NCI-H748 (cell line): ENCODE measurements at regions not wholly inside any gene's neighbourhood (a gene's known extent, or its start where the extent isn't known, plus 50 kb on each side); places are given as distances from the start of the nearest gene placed in this dataset.
"Not testable (repeated sequence)": the region's sequence is repeated elsewhere in the genome, so short reads cannot be mapped to it uniquely, and the experiment has no call there.

ENCODE experiments used
- DNase-seq: peaks from one replicate; lab custom pipeline; 2025; ENCODE audit not compliant: unreplicated experiment; lab: John Stamatoyannopoulos, UW

DNA sequence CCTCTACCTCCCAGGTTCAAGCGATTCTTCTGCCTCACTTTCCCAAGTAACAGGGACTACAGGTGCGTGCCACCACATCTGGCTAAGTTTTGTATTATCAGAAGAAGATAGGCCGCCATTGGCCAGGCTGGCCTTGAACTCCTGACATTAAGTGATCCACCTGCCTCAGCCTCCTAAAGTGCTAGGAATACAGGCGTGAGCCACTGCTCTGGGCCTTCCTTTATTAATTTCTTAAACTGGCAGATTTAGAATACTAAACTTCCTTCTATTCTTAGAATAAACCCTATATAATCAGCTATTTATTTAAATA, 86.6 kb downstream of the HFE start:
- DNase-seq = no peak

DNA sequence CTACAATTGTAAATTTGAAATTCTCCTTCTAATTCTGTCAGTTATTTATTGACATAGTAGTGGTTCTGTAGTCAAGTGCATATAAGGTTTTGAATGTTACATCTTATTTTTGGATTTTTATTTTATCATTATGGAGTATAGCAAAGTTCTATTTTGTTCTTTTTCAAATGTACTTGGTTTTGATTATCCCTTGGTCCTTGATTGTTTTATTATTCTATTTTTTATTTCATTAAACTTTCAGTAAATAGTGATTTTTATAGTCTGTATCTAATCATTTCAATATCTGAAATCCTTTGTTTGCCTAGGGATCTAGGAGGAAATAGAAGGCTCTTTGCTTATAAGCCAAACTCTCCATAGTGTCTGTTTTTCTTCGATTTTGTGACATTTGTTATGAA, 87.8 kb downstream of the HFE start:
- no peak for DNase-seq

DNA sequence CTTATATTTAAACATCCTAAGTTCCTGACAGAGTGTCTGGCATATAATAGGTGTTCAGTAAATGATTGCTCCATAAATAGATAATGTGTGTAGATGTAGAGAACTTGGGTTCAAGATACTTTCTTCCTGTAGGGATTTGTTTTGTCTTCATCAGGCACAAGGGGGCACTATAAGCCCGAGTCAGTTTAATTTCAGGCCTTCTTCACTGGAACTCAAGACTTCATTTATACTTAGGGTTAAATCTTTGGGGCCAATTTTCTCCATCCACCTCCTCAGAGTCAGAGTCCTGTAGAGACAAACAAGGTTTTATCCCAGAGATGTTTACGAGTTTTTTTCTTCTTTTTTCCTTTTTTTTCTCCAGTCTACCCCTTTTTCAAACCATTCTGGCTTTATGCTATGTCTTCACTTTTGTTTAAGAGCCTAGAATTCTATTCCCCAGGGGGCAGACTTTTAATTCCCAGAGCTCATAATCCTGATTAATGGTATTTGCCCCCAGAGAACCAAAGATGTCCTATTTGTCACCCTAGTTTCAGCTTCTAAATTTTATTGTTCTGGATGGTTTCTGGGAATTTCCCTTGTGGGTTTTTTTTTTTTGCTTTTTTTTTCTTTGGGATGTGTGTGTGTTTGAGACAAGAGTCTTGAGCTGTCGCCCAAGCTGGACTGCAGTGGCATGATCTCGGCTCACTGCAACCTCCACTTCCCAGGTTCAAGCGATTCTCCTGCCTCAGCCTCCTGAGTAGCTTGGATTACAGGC, 88.4 kb downstream of the HFE start:
- DNase-seq = peak; percentile 72

DNA sequence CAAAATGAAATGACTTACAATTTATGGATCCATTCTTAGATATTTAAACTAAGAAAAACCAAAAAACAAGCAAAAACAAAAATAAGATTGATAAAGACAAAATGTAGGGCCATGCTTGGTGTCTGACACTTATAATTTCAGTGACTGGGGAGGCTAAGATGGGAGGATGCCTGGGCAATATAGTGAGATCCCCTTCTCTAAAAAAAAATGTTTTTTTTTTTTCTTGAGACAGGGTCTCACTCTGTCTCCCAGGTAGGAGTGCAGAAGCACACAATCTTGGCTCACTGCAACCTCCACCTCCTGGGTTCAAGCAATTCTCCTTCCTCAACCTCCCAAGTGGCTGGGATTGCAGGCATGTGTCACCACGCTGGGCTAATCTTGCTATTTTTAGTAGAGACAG, 92.4 kb downstream of the HFE start:
- DNase-seq = no peak

DNA sequence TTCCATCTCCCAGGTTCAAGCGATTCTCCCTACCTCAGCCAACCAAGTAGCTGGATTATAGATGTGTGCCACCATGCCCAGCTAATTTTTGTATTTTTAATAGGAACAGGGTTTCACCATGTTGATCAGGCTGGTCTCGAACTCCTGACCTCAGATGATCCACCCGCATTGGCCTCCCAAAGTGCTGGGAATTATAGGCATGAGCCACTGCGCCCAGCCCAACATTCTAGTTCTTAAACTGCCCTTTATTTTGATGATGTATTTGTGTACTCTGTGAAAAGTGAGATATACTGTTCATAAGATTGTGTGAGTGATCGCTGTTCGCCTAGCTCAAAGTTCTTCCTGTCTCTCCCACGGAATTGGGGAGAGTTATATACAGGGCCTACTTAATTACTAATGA, 93.1 kb downstream of the HFE start:
- DNase-seq = no peak

DNA sequence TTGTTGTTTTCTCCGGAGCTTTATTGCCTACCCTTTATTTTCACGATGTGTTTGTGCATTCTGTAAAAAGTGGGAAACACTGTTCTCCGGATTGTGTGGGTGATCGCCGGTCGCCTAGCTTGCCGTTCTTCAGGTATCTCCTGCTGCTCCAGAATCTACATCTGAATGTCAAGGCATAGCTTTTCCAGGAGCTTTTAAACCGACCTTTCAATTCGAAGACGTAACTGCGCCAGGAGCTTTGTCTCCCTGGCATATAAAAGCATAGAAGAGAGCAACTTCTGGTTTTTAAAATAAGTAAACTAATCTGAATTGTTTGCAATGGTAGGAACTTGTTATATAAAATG, 96.0 kb downstream of the HFE start:
- no peak for DNase-seq

DNA sequence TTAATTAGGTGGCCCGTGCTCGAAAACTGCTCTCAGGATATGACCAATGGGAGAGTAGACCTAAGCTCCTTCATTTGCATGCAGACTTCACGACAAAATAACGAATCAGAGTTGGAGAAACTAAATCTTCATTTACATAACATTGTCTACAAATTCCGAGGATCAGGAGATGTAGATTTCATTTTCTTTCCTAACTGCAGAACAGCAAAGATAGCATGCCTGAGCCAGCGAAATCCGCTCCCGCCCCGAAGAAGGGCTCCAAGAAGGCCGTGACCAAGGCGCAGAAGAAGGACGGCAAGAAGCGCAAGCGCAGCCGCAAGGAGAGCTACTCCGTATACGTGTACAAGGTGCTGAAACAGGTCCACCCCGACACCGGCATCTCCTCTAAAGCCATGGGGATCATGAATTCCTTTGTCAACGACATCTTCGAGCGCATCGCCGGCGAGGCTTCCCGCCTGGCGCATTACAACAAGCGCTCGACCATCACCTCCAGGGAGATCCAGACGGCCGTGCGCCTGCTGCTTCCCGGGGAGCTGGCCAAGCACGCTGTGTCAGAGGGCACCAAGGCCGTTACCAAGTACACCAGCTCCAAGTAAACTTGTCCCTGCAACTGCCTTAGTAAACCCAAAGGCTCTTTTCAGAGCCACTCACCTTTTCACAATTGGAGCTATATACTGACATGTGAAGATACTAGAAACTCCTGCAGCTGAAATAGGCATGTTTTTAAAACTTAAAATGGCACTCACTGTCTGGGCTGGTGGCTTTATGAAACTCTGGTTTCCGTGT, 96.5 kb downstream of the HFE start:
- DNase-seq = no peak

DNA sequence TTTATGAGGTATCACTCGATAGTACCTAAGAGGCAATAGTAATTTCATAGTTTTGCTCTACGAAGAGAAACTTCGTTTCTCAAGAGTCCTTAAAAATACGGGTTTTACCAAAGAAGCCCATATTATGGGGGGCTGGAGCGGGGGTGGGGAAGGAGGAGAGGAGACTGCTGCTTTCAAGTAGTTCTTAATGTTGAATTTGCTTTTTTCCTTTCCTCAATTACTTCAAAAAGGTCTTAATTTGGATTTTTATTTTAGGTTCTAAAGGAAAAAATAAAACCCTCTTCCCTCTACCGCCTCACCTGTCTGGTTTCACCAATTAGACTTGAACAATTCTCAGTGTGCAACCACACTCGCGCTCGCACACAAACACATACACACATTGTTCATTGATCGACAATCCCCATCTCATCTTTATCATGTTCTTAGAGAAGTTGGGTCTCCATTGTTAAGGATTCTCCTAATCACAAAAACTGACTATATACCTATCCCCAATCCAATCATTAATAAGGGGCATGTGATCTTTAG, 97.2 kb downstream of the HFE start:
- no peak for DNase-seq

DNA sequence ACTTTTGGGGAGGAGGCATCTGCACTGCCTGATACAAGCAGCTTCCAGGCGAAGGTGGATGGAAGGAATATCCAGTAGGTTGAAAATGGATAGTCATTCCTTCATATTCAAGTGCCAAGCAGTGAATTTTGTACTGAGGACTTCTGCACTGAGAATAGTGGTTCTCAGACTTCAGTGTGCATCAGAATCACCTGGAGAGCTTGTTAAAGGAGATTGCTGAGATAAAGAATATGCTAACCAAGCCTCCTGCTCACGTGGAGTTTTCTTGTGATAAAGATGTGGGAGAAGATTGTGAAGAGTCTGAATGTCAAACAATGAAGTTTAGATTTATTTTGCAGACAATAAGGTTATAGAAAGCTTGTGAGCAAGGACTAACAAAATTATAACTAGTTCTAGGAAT, 97.8 kb downstream of the HFE start:
- DNase-seq = no peak

DNA sequence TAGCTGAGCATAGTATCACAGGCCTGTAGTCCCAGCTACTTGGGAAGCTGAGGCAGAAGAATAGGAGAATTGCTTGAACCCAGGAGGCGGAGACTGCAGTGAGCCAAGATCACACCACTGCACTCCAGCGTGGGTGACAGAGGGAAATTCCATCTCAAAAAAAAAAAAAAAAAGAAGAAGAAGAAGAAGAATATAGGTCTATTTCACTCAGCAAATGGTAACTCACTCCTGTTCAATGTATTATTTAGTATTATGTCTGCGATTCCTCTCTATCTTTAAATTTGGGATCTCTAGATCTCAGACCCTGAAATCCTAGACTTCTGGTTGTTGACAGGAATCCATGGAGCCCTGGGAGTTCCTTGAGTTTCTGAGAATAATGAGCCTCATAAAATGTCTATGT, 98.6 kb downstream of the HFE start:
- DNase-seq = no peak

DNA sequence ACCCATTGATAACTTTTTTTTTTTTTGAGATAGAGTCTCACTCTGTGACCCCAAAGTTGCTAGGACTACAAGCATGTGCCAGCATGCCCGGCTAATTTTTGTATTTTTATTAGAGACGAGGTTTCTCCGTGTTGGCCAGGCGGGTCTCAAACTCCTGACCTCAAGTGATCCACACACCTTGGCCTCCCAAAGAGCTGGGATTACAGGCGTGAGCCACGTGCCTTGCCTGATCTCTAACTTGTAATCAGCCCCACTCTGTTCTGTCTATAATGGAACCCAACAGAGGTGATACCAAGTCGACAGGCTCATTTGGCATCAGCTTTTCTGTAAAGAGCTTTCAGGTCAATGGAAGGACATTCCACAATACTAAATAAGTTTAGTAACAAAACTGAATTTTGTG, 99.4 kb downstream of the HFE start:
- DNase-seq = no peak

DNA sequence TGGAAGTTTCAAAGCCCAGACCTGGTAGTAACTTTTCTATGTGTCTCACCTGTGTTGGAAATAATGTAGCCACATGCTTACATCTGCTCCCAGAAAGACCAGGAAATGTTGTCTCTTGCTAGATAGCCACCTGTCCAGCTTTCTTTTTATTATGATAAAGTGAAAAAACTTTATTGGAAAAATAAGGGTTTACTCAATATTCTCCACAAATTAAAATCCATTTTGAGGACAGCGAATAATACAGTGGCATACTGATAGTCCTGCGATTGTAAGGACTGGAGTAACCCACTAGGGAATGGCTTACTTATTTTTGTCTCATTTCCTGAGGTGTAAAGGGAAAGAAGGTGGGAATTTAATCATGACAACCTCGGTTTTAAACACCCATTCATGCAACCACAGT, 100.1 kb downstream of the HFE start:
- DNase-seq = no peak

DNA sequence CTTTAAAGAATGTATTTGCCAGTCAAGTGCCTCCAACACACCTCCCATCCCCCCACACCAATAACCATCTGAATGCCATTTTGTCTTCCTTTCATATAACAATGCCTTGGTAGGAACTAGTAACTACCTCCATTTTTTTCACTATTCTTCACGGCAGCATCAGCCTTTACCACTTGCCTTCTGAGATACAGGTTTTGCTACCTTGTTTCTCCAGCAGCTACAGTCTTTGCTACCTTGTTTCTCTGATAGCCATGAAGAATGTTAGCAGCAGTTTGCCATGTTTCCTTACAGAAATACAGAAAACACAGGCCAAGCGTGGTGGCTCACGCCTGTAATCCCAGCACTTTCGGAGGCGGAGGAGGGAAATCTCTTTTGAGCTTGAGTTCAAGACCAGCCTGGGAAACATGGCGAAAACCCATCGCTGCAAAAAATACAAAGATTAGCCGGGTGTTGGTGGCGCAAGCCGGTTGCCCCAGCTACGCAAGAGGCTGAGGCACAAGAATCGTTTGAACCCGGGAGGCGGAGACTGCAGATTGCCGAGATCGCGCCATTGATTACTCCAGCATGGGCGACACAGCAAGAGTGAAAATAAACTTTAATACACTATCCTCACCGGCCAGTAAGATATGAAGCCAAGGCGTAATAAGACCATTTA, 100.9 kb downstream of the HFE start:
- peak; percentile 77 for DNase-seq

DNA sequence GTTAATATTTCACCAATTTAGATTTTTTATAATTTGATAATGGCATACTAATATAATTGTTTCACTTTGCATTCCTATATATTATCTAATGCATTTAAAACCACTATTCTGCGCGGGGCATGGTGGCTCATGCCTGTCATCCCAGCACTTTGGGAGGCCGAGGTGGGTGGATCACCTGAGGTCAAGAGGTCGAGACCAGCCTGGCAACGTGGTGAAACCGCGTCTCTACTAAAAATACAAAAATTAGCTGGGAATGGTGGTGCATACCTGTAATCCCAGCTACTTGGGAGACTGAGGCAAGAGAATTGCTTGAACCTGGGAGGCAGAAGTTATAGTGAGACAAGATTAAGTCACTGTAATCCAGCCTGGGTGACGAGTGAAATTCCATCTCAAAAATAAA, 104.3 kb downstream of the HFE start:
- not testable (repeated sequence) for DNase-seq

DNA sequence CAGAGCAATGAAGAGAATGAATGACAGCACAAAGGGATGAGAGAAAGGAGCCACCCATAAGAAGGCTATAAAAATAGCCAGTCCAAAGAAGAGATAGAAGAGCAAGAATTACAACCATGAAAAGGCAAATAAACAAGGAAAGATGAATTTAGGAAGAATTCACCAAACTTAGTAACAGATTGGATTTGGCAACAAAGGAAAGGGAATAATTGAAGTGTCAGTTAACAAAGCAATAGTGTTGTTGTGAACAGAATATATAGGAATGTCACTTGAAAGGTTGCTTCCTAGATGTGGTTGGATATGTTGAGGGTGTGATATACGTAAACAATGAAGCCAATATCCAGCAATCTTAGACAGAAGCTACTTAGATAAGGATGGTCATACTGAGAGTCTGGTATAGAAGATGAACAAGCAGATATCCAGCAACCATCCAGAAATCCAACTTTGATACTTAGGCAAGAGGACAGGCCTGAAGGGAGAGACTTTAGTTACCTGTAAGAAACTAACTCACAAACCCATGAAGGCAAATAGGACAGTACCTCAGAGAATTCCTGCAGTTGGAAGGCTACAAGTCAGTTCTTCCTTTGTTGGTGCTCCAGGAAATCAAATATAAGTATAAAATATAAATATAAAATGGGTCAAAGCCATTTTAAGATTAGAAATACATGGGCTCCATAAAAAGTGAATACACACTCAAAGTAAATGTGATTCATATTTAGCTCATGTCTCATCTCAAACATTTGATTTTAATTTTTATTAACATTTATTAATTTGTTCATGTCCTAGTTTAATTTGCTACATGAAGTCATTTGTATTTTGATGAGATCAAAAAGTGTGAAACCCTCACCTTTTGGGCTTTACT, 106.5 kb downstream of the HFE start:
- no peak for DNase-seq

DNA sequence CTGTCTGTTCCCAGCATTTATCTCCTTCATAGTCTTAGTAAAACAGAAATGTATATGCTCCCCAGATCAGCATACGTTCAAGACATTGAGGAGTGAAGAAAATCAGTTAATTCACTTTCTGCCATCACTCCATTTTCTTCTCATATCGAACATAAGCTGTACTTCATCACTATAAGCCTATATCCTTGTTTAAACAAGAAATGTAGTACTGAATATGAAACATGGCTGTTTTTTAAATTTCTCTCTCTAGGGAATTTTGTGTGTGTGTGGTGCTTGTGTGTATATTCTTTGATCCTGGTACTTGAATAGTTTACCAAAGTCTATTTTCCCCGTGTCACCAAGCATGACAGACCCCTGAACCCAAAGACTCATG, 107.1 kb downstream of the HFE start:
- DNase-seq = no peak

DNA sequence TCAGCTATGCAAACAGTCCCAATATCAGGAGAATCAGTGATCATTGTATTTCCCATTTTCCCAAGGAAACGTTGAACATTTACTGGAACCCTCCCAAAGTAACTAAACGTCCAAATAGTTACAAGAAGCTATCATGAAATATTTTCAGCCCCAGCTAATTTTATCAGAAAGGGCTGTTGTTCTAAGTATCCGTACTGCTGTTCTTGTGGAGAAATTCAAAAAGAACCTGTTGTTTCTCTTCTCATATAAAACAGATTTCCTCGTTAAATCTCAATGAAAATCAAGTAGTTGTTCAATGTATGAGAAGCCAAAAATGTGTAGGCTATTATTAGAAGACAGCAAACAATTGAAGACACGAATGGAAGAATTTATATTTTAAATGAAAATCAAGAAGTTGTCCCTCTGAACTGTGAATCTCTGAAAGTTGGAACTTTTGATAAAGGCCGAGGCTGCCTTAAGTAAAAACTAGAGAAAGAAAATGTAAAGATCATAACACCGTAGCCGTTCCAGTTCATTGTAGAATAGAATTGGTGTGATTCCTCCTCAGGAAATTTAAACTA, 107.7 kb downstream of the HFE start:
- DNase-seq = no peak

DNA sequence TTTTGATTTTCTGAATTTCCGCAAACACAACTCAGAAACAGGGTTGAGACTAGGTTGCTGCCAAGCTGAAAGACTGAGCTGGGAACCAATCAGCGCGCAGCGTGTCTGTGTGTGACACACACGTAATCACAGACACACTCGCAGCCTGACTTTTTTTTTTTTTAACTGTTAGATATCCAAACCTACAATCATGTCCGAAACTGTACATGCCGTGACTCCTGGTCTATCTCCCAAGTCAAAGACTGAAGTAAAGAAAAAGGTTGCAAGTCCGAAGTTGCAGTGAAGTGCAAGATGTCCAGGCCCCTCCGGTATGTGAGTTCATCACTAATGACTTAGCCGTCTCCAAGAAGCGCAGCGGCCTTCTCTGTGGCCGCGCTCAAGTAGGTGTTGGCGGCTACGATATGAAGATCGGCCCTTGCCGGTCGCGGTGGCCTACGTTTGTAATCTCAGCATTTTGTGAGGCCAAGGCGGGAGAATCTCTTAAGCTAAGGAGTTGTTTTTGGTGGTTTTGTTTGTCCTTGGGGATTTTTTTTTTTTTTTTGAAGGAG, 108.2 kb downstream of the HFE start:
- DNase-seq = peak; percentile 94

DNA sequence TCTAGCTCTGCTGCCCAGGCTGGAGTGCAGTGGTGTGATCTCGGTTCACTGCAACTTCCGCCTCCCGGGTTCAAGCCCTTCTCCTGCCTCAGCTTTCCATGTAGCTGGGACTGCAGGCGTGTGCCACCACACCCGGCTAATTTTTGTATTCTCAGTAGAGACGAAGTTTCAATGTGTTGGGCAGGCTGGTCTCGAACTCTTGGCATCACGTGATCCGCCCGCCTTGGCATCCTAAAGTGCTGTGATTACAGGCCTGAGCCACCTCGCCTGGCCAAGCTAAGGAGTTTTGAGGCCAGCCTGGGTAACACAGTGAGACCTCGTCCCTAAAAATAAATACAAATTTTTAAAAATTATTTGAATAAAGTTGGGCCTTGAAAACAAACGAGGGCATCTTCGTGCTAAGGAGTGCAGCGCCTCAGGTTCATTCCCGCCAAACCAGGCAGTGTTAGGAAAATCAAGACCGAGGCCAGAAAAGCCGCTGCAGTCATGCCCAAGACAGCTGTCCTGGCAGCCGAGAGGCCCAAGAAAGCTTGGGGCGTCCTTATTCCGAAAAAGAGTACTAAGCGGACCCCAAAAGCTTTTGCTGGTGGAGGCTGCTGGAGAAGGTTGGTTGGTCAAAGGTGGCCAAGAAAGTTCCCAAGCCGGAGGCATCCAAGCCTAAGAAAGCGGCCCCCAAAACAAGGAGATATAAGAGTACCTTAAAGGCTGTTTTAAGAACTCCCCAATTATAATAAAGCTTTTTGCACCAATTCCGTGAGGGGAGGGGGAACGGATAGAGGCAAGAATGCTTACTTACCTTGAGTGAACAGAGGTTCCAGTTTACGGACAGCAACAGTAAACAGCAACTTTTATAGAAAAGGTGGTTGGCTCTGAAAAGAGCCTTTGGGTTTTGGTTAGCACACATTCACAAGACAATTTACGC, 109.0 kb downstream of the HFE start:
- peak; percentile 72 for DNase-seq
